ENCODE measurements at regions not wholly inside any gene's neighbourhood (a gene's known extent, or its start where the extent isn't known, plus 50 kb on each side); places are given as distances from the start of the nearest gene placed in this dataset.

DNA sequence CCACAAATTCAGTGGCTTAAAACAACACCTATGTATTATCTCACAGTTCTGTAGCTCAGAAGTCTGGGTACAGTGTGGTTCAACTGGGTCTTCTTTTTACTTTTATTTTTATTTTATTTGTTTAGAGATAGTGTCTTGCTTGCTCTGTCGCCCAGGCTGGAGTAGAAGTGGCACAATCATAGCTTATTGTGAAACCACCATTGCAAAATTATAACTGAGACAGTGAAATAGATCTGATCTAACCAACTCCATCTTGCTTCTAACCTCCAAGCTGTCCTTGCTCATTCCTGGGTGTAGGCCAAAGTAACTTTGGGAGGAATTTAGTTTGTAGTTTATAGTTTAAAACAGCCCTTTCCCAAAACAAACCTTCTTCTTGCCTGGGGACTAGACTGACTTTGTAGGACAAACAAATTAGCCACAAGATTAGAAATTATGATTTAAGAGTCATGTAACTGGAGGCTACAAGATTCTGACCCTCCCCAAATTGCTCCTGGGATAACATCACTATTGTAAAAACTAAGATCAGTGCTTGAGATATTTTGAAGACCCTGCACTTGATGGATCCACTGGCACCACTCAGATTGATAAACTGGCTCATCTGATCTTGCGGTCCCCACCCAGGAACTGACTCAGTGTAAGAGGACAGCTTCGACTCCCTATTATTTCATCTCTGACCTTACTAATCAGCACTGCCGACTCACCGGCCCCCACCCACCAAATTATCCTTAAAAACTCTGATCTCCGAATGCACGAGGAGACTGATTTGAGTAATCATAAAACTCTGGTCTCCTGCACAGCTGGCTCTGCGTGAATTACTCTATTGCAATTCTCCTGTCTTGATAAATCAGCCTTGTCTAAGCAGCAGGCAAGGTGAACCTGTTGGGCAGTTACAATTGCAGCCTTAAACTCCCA lies 193.4 kb upstream of the CDYL start:
- Histone ChIP-seq H3K27me3 (ENCODE audit: control insufficient read depth in 3 of 3, insufficient read depth in 3 of 3, low read length in 3 of 3) (no peaks in the 10 kb centered on the region), H3K9me3 (ENCODE audit: control insufficient read depth in 3 of 3, low read length in 3 of 3) (no peaks in the 10 kb centered on the region), H3K4me3 (ENCODE audit: low read length in 3 of 3) (no peak overlapping the region), H3K9ac (ENCODE audit: low read depth in 1 of 3, low read length in 3 of 3) (no peak overlapping the region), H3K27ac (ENCODE audit: low read depth, low read length) (no peak overlapping the region), H3K36me3 (ENCODE audit: control insufficient read depth in 3 of 3, insufficient read depth in 3 of 3, low read length in 3 of 3) (no peaks in the 10 kb centered on the region), H3K4me1 (ENCODE audit: control insufficient read depth in 3 of 3, insufficient read depth in 3 of 3, low read length in 3 of 3) (no peaks in the 10 kb centered on the region)

DNA sequence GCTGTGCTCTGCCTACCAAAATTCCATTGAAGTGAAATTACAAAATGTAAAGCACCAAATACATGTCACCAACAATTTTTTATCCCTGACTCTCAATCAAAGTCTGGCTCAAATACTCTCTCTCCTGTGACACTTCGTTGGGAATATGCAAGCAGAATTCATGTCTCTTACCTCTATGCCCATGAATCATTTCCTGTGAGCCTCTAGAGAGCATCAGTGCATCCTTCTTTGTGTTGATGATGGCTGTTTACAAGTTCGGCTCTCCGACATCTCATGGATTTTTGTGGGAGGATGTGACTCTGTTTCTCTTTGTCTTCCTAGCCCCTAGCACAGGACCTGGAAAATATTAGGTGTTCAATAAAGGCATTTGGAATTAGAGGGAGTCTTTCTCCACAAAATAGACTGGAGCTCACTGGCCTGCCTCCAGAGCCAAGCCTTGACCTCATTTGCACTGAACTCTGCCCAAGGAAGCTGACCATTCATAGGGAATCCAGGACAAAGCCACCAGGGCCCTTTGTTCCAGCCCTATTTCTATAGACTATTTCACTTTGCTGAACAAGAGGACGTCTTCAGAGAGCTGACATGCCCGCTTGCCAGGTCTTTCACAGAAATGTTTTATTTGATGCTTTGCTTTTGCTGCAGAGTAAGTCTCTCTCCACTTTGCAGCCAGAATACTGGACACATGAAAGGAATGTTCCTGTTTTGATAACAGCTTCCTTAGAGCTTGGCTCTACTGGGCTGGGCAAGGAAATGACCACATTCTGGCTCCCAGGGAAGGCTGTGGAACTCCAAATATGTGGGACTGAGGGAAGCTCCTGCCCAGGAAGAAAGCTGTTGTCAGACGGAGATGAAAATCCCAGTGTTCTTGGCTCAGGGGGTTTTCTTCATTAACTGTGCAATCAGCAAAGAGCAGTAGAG lies 194.5 kb upstream of the CDYL start:
- Histone ChIP-seq H3K9ac (ENCODE audit: low read depth in 1 of 3, low read length in 3 of 3) (no peak overlapping the region), H3K4me3 (ENCODE audit: low read length in 3 of 3) (no peak overlapping the region), H3K4me1 (ENCODE audit: control insufficient read depth in 3 of 3, insufficient read depth in 3 of 3, low read length in 3 of 3) (peaks cover 0 to 3% (median 0%) of the 10 kb centered on the region in 3 donors), H3K9me3 (ENCODE audit: control insufficient read depth in 3 of 3, low read length in 3 of 3) (no peaks in the 10 kb centered on the region), H3K36me3 (ENCODE audit: control insufficient read depth in 3 of 3, insufficient read depth in 3 of 3, low read length in 3 of 3) (no peaks in the 10 kb centered on the region), H3K27me3 (ENCODE audit: control insufficient read depth in 3 of 3, insufficient read depth in 3 of 3, low read length in 3 of 3) (no peaks in the 10 kb centered on the region), H3K27ac (ENCODE audit: low read depth, low read length) (no peak overlapping the region)

DNA sequence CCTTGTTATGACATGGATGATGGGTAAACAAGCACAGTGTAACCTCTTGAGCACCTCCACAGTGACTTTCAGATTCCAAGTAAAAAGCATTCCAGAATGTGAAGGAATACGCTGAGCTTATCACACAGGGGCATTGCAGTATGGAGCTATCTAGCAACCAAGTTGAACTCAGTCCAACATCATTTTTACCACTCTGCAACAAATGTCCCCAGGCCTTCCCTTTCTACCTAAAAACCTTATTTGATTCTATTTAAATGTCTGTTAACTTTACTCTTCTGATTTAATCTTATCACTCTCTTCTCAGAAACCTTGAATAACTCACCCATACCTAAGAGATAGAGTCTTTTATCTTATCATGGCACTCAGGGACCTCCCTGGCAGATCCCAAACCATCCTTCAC lies 195.8 kb upstream of the CDYL start:
- Histone ChIP-seq H3K4me1 (ENCODE audit: control insufficient read depth in 3 of 3, insufficient read depth in 3 of 3, low read length in 3 of 3) (peaks cover 0 to 3% (median 0%) of the 10 kb centered on the region in 3 donors), H3K9ac (ENCODE audit: low read depth in 1 of 3, low read length in 3 of 3) (no peak overlapping the region), H3K4me3 (ENCODE audit: low read length in 3 of 3) (no peak overlapping the region), H3K27ac (ENCODE audit: low read depth, low read length) (no peak overlapping the region), H3K36me3 (ENCODE audit: control insufficient read depth in 3 of 3, insufficient read depth in 3 of 3, low read length in 3 of 3) (no peaks in the 10 kb centered on the region), H3K9me3 (ENCODE audit: control insufficient read depth in 3 of 3, low read length in 3 of 3) (no peaks in the 10 kb centered on the region), H3K27me3 (ENCODE audit: control insufficient read depth in 3 of 3, insufficient read depth in 3 of 3, low read length in 3 of 3) (no peaks in the 10 kb centered on the region)

DNA sequence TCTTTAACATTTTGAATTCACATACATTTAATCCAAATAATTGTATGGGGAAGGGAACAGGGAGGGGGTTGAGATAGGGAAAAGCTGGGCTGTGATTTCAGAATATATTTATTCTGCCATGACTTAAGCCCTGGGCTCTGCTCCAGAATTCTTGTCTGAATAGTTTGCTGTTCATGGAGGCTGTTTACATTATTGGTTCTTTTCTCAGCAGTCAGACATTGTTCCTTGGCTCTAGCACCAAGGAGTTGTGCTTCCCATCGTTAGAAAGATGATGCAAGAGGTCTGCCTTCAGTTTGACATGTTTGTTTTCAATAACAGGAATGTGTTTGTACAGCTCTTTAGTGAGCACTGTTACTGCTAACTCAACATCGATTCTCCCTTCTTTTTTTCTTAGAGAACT lies 198.8 kb upstream of the CDYL start:
- H3K4me3 ChIP-seq (ENCODE audit: low read length in 3 of 3), result no peak overlapping the region
- H3K36me3 ChIP-seq (ENCODE audit: control insufficient read depth in 3 of 3, insufficient read depth in 3 of 3, low read length in 3 of 3), result no peaks in the 10 kb centered on the region
- H3K9me3 ChIP-seq (ENCODE audit: control insufficient read depth in 3 of 3, low read length in 3 of 3), result no peaks in the 10 kb centered on the region
- no peaks in the 10 kb centered on the region for H3K27me3 ChIP-seq (ENCODE audit: control insufficient read depth in 3 of 3, insufficient read depth in 3 of 3, low read length in 3 of 3)
- no peak overlapping the region for H3K27ac ChIP-seq (ENCODE audit: low read depth, low read length)
- no peak overlapping the region for H3K9ac ChIP-seq (ENCODE audit: low read depth in 1 of 3, low read length in 3 of 3)
- peaks cover 0 to 3% (median 0%) of the 10 kb centered on the region in 3 donors for H3K4me1 ChIP-seq (ENCODE audit: control insufficient read depth in 3 of 3, insufficient read depth in 3 of 3, low read length in 3 of 3)

DNA sequence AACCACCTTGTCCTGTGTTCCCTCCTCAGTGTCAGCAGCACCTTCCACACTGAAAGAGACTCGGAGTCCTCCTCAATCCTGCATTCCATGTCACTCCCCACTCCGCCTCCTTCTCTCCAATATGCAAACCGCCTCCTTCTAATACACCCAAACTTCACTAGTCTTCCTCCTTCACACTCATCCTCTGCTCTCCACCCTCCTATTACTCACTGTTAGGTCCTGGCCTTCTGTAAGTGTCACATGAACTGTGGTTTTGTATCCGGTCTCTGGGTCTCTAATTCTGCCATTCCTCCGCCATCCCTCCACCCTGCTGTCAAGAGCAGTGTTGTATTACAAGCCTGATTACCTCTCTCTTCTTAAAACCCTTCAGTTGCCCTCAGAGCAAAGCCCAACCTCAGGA lies 200.5 kb upstream of the CDYL start:
- no peak overlapping the region for H3K9ac ChIP-seq (ENCODE audit: low read depth in 1 of 3, low read length in 3 of 3)
- no peak overlapping the region for H3K4me3 ChIP-seq (ENCODE audit: low read length in 3 of 3)
- H3K9me3 ChIP-seq (ENCODE audit: control insufficient read depth in 3 of 3, low read length in 3 of 3), result peaks cover 1 to 4% (median 3%) of the 10 kb centered on the region in 3 donors
- H3K27ac ChIP-seq (ENCODE audit: low read depth, low read length), result no peak overlapping the region
- H3K4me1 ChIP-seq (ENCODE audit: control insufficient read depth in 3 of 3, insufficient read depth in 3 of 3, low read length in 3 of 3), result peaks cover 0 to 3% (median 0%) of the 10 kb centered on the region in 3 donors
- no peaks in the 10 kb centered on the region for H3K36me3 ChIP-seq (ENCODE audit: control insufficient read depth in 3 of 3, insufficient read depth in 3 of 3, low read length in 3 of 3)
- no peaks in the 10 kb centered on the region for H3K27me3 ChIP-seq (ENCODE audit: control insufficient read depth in 3 of 3, insufficient read depth in 3 of 3, low read length in 3 of 3)

DNA sequence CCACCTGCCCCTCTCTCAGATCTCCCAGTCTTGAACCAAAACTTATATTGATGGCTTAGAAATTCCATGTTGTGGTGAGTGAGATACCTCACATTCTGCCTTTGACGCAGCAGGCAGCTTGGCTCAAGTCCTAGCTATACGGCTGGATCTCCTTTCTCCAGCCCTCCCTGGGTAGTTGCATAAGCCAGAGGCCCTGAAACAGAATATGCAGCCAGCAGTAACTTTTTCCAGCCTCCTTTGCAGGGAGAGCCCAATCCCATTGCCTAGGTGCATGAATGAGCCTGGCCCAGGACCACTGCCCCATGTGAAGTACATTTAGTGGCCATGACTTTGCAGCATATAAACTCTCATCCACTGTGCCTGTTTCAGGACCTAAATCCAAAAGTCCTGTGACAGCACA lies 202.2 kb upstream of the CDYL start:
- no peak overlapping the region for H3K9ac ChIP-seq (ENCODE audit: low read depth in 1 of 3, low read length in 3 of 3)
- no peaks in the 10 kb centered on the region for H3K27me3 ChIP-seq (ENCODE audit: control insufficient read depth in 3 of 3, insufficient read depth in 3 of 3, low read length in 3 of 3)
- H3K4me3 ChIP-seq (ENCODE audit: low read length in 3 of 3), result no peak overlapping the region
- peaks cover 2 to 4% (median 3%) of the 10 kb centered on the region in 3 donors for H3K9me3 ChIP-seq (ENCODE audit: control insufficient read depth in 3 of 3, low read length in 3 of 3)
- H3K4me1 ChIP-seq (ENCODE audit: control insufficient read depth in 3 of 3, insufficient read depth in 3 of 3, low read length in 3 of 3), result peaks cover 0 to 3% (median 0%) of the 10 kb centered on the region in 3 donors
- no peak overlapping the region for H3K27ac ChIP-seq (ENCODE audit: low read depth, low read length)
- H3K36me3 ChIP-seq (ENCODE audit: control insufficient read depth in 3 of 3, insufficient read depth in 3 of 3, low read length in 3 of 3), result no peaks in the 10 kb centered on the region

DNA sequence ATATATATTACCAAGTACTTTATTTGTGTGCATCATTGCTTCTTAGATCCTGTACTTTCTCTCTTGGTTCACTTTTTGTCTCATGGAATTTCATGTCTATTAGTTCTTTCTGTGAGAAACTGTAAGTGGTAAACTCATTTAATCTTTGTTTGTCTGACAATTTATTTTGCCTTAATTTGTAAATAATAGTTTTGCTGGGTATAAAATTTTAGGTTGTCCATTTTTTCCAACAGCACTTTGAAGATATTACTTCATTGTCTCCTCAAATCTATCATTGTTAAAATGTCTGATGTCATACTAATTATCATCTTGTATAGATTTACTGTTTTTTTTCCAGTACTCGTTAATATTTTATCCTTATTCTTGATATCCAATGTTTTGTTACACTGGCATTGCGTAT lies 205.2 kb upstream of the CDYL start:
- Histone ChIP-seq H3K9me3 (ENCODE audit: control insufficient read depth in 3 of 3, low read length in 3 of 3) (peaks cover 2 to 4% (median 3%) of the 10 kb centered on the region in 3 donors), H3K36me3 (ENCODE audit: control insufficient read depth in 3 of 3, insufficient read depth in 3 of 3, low read length in 3 of 3) (no peaks in the 10 kb centered on the region), H3K27me3 (ENCODE audit: control insufficient read depth in 3 of 3, insufficient read depth in 3 of 3, low read length in 3 of 3) (no peaks in the 10 kb centered on the region), H3K4me1 (ENCODE audit: control insufficient read depth in 3 of 3, insufficient read depth in 3 of 3, low read length in 3 of 3) (no peaks in the 10 kb centered on the region), H3K27ac (ENCODE audit: low read depth, low read length) (no peak overlapping the region), H3K4me3 (ENCODE audit: low read length in 3 of 3) (no peak overlapping the region), H3K9ac (ENCODE audit: low read depth in 1 of 3, low read length in 3 of 3) (no peak overlapping the region)

DNA sequence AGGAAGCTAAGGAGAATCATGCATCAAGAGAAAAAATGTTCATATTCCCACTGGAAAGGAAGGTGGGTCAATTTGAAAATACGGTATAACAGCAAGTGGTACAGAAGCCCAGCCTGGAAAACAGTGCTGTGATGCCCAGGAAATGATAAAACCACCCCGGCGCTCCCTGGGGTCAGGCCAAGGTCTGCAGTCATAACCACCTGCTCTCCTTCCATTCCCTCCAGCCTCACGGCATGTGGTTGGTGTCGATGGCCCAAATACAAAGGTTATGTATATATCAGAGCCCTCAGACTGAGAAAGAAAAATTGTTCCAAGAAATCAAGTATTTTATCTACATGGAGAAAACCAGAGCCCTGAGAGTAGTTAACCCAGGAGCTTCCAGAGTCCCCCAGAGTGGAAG lies 208.1 kb upstream of the CDYL start:
- H3K4me3 ChIP-seq (ENCODE audit: low read length in 3 of 3), result no peak overlapping the region
- H3K9ac ChIP-seq (ENCODE audit: low read depth in 1 of 3, low read length in 3 of 3), result no peak overlapping the region
- peaks cover 2 to 4% (median 3%) of the 10 kb centered on the region in 3 donors for H3K9me3 ChIP-seq (ENCODE audit: control insufficient read depth in 3 of 3, low read length in 3 of 3)
- H3K36me3 ChIP-seq (ENCODE audit: control insufficient read depth in 3 of 3, insufficient read depth in 3 of 3, low read length in 3 of 3), result no peaks in the 10 kb centered on the region
- H3K4me1 ChIP-seq (ENCODE audit: control insufficient read depth in 3 of 3, insufficient read depth in 3 of 3, low read length in 3 of 3), result no peaks in the 10 kb centered on the region
- H3K27me3 ChIP-seq (ENCODE audit: control insufficient read depth in 3 of 3, insufficient read depth in 3 of 3, low read length in 3 of 3), result no peaks in the 10 kb centered on the region
- no peak overlapping the region for H3K27ac ChIP-seq (ENCODE audit: low read depth, low read length)

DNA sequence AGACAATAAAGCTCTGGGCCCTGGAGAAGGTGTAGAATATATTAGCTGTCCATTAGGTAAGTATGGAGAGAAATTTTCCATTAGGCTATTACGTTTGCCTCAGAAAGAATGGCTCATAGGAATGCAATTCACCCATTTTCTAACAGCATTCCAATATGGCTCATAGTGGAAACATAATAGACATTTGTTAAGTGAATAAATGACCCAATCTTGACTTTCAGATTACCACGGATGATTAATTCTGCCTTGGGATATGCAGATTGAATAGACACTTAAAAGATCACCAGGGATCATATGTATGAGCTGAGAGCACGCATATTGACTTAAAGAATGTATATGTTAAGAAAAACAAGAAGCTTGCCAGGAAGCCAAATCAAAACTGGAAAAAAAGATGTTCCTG lies 209.1 kb upstream of the CDYL start:
- H3K27ac ChIP-seq (ENCODE audit: low read depth, low read length), result no peak overlapping the region
- peaks cover 2 to 4% (median 3%) of the 10 kb centered on the region in 3 donors for H3K9me3 ChIP-seq (ENCODE audit: control insufficient read depth in 3 of 3, low read length in 3 of 3)
- H3K4me1 ChIP-seq (ENCODE audit: control insufficient read depth in 3 of 3, insufficient read depth in 3 of 3, low read length in 3 of 3), result no peaks in the 10 kb centered on the region
- no peak overlapping the region for H3K9ac ChIP-seq (ENCODE audit: low read depth in 1 of 3, low read length in 3 of 3)
- H3K4me3 ChIP-seq (ENCODE audit: low read length in 3 of 3), result no peak overlapping the region
- no peaks in the 10 kb centered on the region for H3K36me3 ChIP-seq (ENCODE audit: control insufficient read depth in 3 of 3, insufficient read depth in 3 of 3, low read length in 3 of 3)
- H3K27me3 ChIP-seq (ENCODE audit: control insufficient read depth in 3 of 3, insufficient read depth in 3 of 3, low read length in 3 of 3), result no peaks in the 10 kb centered on the region
